ENCODE measurements at regions not wholly inside any gene's neighbourhood (a gene's known extent, or its start where the extent isn't known, plus 50 kb on each side); places are given as distances from the start of the nearest gene placed in this dataset.
A peak's percentile ranks its signal among the peaks of the same experiment; 100 is the strongest.

DNA sequence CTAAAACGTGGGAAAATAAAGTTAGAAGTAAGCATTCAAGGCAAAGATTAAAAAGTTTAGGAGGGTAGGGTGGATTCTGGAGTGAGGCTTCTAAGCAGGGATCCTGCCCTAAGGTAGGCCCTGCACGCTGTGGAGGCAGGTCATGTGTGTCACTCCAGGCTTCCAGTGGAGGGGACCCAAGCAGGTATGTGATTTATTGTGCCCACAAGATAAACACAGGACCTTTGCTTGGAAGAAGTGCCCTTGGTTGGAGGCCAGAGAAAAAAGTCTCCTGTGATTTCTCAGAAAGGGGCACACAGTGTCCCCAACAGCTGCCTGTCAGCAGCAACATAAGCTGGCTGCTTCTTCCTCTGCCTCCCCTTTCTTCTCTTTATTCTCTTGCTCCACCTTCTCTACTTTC is 110.8 kb downstream of the FOXD2 start:
- no peak for TF ChIP-seq JUND (IDR thresholded peaks at IDR 0.05; ENCODE audit: low read depth)
- no peak for DNase-seq (ENCODE audit: low read depth in 1 of 2, low spot score in 1 of 2)
- in situ Hi-C loops (cut with HindIII; ENCODE audit: low pct_unique_long_range_greater_than_20kb, low sequenced_read_pairs) = no loop called here

DNA sequence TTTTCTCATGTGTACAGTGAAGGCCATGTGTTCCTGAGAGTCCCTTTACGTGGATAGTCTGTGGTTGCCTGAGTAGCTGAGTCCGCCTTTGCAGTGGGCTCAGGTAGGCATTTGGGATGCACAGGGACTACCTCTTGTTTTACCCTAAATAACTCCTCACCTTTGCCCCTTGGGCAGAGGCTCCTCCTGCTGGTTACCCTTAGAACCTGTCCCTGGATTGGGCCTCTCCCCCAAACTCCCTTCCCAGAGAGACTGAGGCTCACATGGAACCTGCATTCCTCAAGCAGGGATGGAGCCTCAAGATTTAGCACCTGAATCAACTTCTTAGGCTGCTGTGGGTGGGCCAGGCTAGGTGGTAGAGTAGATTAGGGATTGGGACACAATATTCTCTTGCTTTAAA is 111.7 kb downstream of the FOXD2 start:
- no peak for TF ChIP-seq JUND (IDR thresholded peaks at IDR 0.05; ENCODE audit: low read depth)
- DNase-seq (ENCODE audit: low read depth in 1 of 2, low spot score in 1 of 2) = no peak

DNA sequence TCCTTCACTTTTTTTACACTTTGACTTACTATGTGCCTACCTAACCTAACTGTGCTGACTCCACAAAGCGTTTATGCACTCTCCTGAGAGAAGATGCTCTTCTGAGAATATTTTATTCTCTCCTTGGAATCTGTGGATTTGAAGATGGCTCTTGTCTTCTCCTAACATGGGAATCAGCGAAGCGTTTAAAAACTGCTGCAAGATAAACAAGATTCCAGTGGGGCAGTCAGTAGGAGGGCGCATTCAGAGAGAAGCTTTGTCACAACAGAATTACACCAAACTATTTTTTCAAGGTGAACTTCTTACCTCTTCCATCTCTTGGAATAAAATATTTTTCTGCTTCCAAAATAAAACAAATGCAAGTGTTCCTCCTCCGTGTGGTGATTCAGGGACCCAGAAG is 113.1 kb downstream of the FOXD2 start:
- in situ Hi-C loops (cut with HindIII; ENCODE audit: low pct_unique_long_range_greater_than_20kb, low sequenced_read_pairs) = no loop called here

More for the DNA sequence above, 111.7 kb downstream of the FOXD2 start:
- in situ Hi-C loops (cut with HindIII; ENCODE audit: low pct_unique_long_range_greater_than_20kb, low sequenced_read_pairs) = no loop called here

DNA sequence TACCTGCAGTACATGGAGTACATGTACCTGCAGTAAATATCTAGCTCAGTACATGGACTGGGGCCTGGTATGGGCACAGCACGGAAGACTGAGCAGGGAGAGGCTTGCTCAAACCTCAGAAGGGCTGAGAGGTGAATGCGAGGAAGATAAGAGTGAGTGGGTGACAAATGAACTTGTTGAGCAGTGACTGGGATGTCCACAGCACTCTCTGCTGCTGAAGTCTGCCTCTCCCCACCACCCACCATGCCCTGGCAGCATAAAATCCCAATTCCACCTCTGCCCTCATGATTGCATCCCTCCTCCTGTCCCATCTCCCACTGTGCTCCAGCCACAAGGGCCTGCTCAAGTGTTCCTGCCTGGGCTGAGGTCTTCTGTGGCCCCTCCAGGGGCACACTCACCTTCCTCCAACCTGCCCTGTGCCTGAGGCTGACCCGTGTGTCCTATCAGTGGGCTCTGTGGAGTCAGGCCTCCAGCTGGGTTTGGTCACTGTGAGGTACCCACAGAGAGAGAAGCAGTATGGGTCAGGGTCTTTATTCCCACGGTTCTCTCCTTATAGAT is 114.2 kb downstream of the FOXD2 start:
- in situ Hi-C loops (cut with HindIII; ENCODE audit: low pct_unique_long_range_greater_than_20kb, low sequenced_read_pairs) = no loop called here
- DNase-seq (ENCODE audit: low read depth in 1 of 2, low spot score in 1 of 2) = no peak
- no peak for TF ChIP-seq JUND (IDR thresholded peaks at IDR 0.05; ENCODE audit: low read depth)

More for the DNA sequence above, 113.1 kb downstream of the FOXD2 start:
- TF ChIP-seq JUND (IDR thresholded peaks at IDR 0.05; ENCODE audit: low read depth) = no peak
- no peak for DNase-seq (ENCODE audit: low read depth in 1 of 2, low spot score in 1 of 2)

DNA sequence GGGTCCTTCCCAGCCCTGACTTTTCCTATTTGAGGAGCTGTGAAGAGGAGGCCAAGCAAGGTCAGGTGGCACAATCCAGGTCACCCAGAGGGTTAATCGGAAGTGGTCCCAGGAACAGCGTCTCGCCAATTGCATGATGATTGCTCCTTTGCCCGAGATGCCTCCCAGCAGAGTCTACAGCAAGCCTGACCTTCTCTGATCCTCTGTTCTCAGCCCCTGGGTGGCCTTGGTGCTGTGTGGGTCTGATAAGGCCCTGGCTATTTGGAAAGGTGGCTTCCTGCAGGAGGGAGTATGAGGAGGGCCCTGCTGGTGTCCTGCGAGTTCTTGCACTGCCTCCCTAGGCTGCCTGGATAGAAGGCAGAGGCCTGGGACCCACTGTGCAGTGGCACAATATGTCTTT is 116.2 kb downstream of the FOXD2 start:
- in situ Hi-C loops (cut with HindIII; ENCODE audit: low pct_unique_long_range_greater_than_20kb, low sequenced_read_pairs) = no loop called here
- no peak for TF ChIP-seq JUND (IDR thresholded peaks at IDR 0.05; ENCODE audit: low read depth)
- DNase-seq (ENCODE audit: low read depth in 1 of 2, low spot score in 1 of 2) = no peak

DNA sequence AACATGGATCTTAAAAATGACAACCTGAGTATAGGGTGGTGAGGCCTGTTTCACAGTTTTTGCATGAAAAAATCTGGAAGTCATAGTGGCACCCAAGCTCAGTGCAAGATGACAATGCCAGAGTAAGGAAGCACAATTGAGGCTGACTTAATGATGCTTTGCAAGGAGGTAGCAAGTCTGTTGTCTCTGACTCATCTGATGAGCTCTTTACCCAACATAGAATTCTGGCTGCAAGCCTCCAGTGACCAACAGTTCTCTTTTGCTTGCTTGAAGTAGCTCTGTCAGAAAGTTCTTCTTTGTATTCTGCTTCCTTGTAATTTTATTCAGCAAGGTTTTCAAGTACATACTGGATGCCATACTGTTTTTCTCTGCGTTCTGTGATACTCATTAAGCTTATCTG is 117.1 kb downstream of the FOXD2 start:
- DNase-seq (ENCODE audit: low read depth in 1 of 2, low spot score in 1 of 2) = no peak
- no peak for TF ChIP-seq JUND (IDR thresholded peaks at IDR 0.05; ENCODE audit: low read depth)
- in situ Hi-C loops (cut with HindIII; ENCODE audit: low pct_unique_long_range_greater_than_20kb, low sequenced_read_pairs) = no loop called here

DNA sequence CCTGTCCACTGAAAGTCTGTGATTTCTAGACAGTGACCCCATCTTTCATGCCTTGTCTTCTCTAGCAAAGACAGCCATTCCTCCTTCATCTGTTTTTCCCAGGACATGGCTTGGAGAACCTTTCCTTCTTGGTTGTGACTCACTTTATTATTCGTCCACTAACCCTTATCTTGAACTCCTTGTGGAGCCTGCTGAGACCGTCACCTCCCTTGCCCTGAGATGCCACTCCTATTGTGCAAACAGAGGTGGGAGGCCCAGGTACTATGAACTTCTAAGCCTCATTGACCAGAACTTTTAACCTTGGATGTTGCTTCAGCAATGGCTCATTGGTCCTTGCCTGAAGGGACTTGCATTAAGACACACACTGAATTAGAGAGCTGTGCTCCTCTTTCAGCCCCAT is 117.5 kb downstream of the FOXD2 start:
- TF ChIP-seq JUND (IDR thresholded peaks at IDR 0.05; ENCODE audit: low read depth) = no peak
- no peak for DNase-seq (ENCODE audit: low read depth in 1 of 2, low spot score in 1 of 2)
- in situ Hi-C loops (cut with HindIII; ENCODE audit: low pct_unique_long_range_greater_than_20kb, low sequenced_read_pairs) = no loop called here

DNA sequence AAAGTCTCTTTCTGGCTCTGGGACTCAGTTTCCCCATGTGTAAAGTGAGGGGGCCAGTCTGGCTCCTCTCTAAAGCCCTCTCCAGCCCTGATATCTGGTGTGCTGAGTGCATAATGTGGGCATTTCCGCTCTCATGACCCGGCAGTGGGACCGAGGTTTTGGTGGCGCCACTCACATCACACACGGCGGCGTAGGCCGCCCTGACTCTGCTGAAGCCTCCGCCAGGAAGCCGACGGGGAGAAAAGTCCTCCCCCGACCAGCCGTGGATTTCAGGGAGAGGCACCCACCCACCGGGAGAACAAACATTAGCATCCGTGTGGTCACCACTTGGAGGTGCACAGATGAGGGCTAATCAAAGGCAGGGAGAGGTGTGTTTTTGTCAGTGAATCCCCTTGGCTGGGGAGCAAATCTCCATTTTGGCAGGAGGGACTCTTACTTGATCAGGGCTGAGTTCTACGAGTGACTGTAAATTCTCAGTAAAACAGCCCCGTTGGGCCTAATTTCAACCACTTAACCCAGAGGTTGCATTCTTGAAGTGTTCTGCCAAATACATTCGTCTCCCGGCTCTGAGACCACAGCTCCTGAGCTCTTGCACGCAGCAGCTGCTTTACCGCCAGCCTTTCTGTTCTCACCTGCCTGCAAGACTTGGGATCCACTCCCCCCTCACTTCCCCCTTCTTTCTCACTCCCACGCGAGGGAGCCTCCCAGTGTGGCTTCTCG is 118.2 kb downstream of the FOXD2 start:
- no peak for DNase-seq (ENCODE audit: low read depth in 1 of 2, low spot score in 1 of 2)
- in situ Hi-C loops (cut with HindIII; ENCODE audit: low pct_unique_long_range_greater_than_20kb, low sequenced_read_pairs) = no loop called here
- TF ChIP-seq JUND (IDR thresholded peaks at IDR 0.05; ENCODE audit: low read depth) = no peak

DNA sequence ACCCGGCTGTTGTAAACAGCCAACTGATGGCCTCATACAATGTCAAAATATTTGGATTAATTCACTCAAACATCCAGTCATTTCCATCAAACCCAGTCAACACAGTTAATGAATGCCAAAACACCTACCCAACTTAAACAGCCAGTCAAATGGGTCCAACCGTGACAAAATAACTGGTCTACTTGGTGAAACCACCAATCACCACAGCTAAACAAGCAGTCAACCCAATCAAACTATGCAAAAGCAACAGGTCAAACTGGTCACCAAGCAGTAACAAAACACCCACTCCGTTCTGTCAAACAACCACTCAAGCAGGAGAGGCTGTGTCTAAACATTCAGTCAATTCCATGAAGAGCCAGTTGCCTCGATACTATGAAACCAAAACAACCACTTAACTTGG is 119.2 kb downstream of the FOXD2 start:
- in situ Hi-C loops (cut with HindIII; ENCODE audit: low pct_unique_long_range_greater_than_20kb, low sequenced_read_pairs) = no loop called here
- TF ChIP-seq JUND (IDR thresholded peaks at IDR 0.05; ENCODE audit: low read depth) = no peak
- no peak for DNase-seq (ENCODE audit: low read depth in 1 of 2, low spot score in 1 of 2)

DNA sequence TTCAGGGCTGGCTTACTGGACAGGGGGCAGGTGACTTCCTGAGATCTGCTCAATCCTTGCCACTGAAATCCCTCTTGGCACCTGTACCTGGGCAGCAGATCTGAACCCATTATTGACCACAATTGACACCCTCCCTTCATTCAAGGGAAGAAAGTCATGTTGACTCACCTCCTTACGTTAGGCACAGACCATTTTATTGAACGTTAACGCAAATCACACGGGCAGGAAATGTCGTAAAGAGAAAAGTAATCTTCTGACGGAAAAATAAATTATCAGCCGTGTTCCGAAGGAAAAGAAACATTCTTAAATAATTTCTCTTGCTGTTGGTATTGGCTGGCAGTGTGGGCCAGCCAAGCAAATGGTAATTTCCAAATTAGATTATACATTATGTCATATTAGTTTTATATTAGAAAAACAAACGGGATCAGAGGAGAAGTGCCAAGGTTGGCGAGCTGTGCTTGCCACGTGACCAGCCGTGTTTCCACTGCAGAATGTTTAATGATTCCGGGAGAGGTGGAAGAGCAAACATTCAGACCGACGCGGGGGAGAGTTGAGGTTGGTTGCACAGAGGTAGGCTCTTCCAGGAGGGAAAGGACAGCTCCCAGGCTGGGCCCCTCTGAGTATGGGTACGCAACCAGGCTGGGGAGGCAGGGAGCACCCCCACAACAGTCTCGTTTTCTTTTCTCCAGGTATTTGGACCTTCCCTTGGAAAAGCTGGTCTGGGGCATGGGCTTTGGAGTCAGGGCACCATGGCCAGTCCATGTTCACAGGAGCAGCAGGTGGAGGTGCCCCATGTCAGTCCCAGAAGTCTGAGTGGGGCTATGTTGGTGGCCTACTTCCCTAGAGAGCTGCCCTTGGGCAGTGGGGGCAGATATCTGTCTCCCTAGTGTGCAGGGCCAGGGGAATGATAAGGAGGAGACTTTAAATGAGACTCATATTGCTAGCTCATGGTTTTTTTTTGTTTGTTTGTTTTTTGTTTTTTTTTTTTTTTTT is 121.1 kb downstream of the FOXD2 start:
- TF ChIP-seq JUND (IDR thresholded peaks at IDR 0.05; ENCODE audit: low read depth) = no peak
- DNase-seq (ENCODE audit: low read depth in 1 of 2, low spot score in 1 of 2) = peak; percentile 22 to 39
- in situ Hi-C loops (cut with HindIII; ENCODE audit: low pct_unique_long_range_greater_than_20kb, low sequenced_read_pairs) = no loop called here

DNA sequence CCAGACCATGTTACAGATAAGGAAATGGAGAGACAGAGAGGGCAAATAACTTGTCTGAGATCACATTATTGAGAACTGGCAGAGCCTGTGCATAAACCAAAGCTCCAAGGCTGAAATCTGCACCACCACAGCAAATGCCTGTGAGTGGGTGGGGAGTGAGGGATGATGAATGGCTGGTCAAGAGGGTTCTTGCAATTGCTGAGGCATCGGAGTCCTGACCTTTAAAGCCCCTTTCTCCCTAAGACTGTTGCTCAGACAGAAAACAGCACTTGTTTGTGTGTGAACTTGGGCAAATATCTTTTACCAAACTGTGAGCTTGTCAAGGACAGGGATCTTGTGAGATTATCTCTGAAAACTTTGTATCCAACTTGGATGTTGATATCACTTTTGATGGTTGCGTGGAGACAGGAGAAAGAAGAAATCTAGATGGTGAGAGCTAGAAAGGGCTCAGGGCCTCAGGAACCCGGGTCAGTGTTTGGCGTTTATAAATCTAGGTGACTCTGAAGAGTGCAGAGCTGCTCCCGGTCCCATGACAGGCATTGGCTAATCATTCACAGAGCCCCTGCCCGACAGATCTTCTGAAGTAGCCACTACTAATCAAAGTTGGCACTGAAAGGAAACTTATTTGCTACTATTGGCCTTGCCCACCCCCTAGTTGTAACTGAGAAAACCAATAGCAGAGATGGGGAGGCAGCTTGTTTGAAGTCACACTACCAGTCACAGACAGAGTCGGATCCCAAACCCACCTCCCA is 122.3 kb downstream of the FOXD2 start:
- TF ChIP-seq JUND (IDR thresholded peaks at IDR 0.05; ENCODE audit: low read depth) = no peak
- no peak for DNase-seq (ENCODE audit: low read depth in 1 of 2, low spot score in 1 of 2)
- in situ Hi-C loops (cut with HindIII; ENCODE audit: low pct_unique_long_range_greater_than_20kb, low sequenced_read_pairs) = no loop called here

DNA sequence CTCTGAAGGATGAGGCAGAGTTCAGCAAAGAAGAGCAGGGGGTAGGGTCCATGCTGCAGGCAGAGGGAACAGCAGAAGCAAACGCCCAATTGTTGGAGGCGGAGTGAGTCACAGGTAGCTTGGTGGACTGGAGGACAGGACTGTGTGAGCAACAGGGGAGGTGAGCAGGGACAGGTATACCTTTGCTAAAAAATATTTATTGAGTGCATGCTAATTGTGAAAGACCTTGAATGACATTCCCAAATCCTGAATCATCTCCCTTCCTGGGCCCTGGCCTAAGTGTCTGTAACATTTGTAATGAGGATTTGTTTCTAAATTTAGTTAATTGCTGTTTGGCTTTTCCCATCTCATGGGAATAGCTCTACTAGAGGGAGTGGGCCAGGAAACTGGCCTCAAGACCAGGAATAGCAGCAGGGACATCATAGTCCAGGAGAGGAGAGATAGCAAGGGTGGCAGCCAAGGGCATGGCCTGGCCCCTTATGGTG is 123.7 kb downstream of the FOXD2 start:
- TF ChIP-seq JUND (IDR thresholded peaks at IDR 0.05; ENCODE audit: low read depth) = no peak
- no peak for DNase-seq (ENCODE audit: low read depth in 1 of 2, low spot score in 1 of 2)
- in situ Hi-C loops (cut with HindIII; ENCODE audit: low pct_unique_long_range_greater_than_20kb, low sequenced_read_pairs) = no loop called here
